A673 (cell line): ENCODE measurements at regions not wholly inside any gene's neighbourhood (a gene's known extent, or its start where the extent isn't known, plus 50 kb on each side); places are given as distances from the start of the nearest gene placed in this dataset.

Source experiments
- BruUV-seq: library from RNA; stranded (reverse); fragments of 400-500 nt; replicated peaks from 2 replicates; lab custom pipeline; 2021; lab: Mats Ljungman, UMichigan
- CTCF ChIA-PET: fragments of 300-600 bp; sonication (Branson Sonifier 250); formaldehyde crosslinking; loops from one replicate; lab custom pipeline; 2022; ENCODE audit warnings: antibody characterized with exemption; lab: Charles Lee
- POLR2A ChIA-PET: fragments of 300-600 bp; sonication (Branson Sonifier 250); formaldehyde crosslinking; loops from one replicate; lab custom pipeline; 2022; ENCODE audit warnings: antibody characterized with exemption; ENCODE audit not compliant: low non-redundant PET; lab: Charles Lee
- DNase-seq: peaks from one replicate; pipeline ENCODE4 v3.0.0-alpha.2; 2015; ENCODE audit warnings: low spot score
- H3K27ac ChIP-seq: fragments of 200-600 bp; sonication (generic); 2 replicates; pipeline ENCODE4 v1.5.1; 2016; ENCODE audit warnings: mixed run types, low read depth, mild to moderate bottlenecking, mixed read lengths, antibody characterized with exemption, low read length; ENCODE audit not compliant: poor library complexity, severe bottlenecking
- H3K27me3 ChIP-seq: fragments of 200-600 bp; sonication (generic); replicated peaks from 2 replicates; pipeline ENCODE4 v1.6.1; 2017; ENCODE audit warnings: mixed run types, low read depth, mild to moderate bottlenecking, mixed read lengths, antibody characterized with exemption, low read length; ENCODE audit not compliant: insufficient read depth, poor library complexity
- H3K36me3 ChIP-seq: fragments of 200-600 bp; sonication (generic); 2 replicates; pipeline ENCODE4 v1.6.1; 2016; ENCODE audit warnings: mixed run types, mild to moderate bottlenecking, mixed read lengths, antibody characterized with exemption, low read length; ENCODE audit not compliant: insufficient read depth, poor library complexity, severe bottlenecking
- H3K4me1 ChIP-seq: fragments of 200-600 bp; sonication (generic); 2 replicates; pipeline ENCODE4 v1.6.1; 2017; ENCODE audit warnings: mixed run types, mild to moderate bottlenecking, mixed read lengths, antibody characterized with exemption, low read length; ENCODE audit not compliant: insufficient read depth, poor library complexity, severe bottlenecking
- H3K4me3 ChIP-seq: fragments of 200-600 bp; sonication (generic); 2 replicates; pipeline ENCODE4 v1.5.1; 2016; ENCODE audit warnings: low read depth, mixed run types, mild to moderate bottlenecking, mixed read lengths, low read length; ENCODE audit not compliant: poor library complexity, severe bottlenecking
- H3K9me3 ChIP-seq: fragments of 200-600 bp; sonication (generic); 2 replicates; pipeline ENCODE4 v1.6.1; 2016; ENCODE audit warnings: mixed run types, low read depth, mild to moderate bottlenecking, mixed read lengths, antibody characterized with exemption, low read length; ENCODE audit not compliant: poor library complexity, severe bottlenecking
- EZH2 ChIP-seq: fragments of 200-600 bp; sonication (generic); IDR thresholded peaks from 2 replicates; pipeline ENCODE4 v1.6.1; 2017; ENCODE audit warnings: borderline replicate concordance, low read depth, mild to moderate bottlenecking, mixed read lengths, antibody characterized with exemption, low read length; ENCODE audit not compliant: poor library complexity, severe bottlenecking
- intact Hi-C: fragments of 100-400 bp; cut with micrococcal nuclease; formaldehyde crosslinking; loops from one replicate; pipeline ENCODE4 v1.10.0; 2022; ENCODE audit not compliant: unreplicated experiment
- TF ChIP-seq, protein P1 (sequence below): fragments of 300-800, 200-600 bp; sonication (generic); conservative IDR thresholded peaks from 2 replicates; pipeline ENCODE4 v1.5.1; 2017; ENCODE audit warnings: low read depth, mild to moderate bottlenecking, antibody characterized with exemption, low read length, moderate library complexity, mixed read lengths

GRCh38 chr3:80769683-80770082 lies 991.8 kb downstream of the GBE1 start:
- no TSS peak for BruUV-seq
- intact Hi-C loops: no loop called here
- Histone ChIP-seq H3K36me3 (no peaks in the 10 kb centered on the region), H3K27me3 (no peaks in the 10 kb centered on the region), H3K27ac (no peak overlapping the region), H3K9me3 (no peaks in the 10 kb centered on the region), H3K4me1 (no peaks in the 10 kb centered on the region), H3K4me3 (no peak overlapping the region)
- ChIA-PET POLR2A (no interaction called here), CTCF (no interaction called here)
- DNase-seq: no peak
- TF ChIP-seq, protein P1, sequence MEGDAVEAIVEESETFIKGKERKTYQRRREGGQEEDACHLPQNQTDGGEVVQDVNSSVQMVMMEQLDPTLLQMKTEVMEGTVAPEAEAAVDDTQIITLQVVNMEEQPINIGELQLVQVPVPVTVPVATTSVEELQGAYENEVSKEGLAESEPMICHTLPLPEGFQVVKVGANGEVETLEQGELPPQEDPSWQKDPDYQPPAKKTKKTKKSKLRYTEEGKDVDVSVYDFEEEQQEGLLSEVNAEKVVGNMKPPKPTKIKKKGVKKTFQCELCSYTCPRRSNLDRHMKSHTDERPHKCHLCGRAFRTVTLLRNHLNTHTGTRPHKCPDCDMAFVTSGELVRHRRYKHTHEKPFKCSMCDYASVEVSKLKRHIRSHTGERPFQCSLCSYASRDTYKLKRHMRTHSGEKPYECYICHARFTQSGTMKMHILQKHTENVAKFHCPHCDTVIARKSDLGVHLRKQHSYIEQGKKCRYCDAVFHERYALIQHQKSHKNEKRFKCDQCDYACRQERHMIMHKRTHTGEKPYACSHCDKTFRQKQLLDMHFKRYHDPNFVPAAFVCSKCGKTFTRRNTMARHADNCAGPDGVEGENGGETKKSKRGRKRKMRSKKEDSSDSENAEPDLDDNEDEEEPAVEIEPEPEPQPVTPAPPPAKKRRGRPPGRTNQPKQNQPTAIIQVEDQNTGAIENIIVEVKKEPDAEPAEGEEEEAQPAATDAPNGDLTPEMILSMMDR: no peak
- TF ChIP-seq EZH2: no peak

GRCh38 chr3:80767604-80768003 lies 993.8 kb downstream of the GBE1 start:
- no peak for DNase-seq

GRCh38 chr3:80754969-80755368 lies 987.2 kb upstream of the ROBO1 start:
- peaks cover 3% of the 10 kb centered on the region for H3K9me3 ChIP-seq
- H3K36me3 ChIP-seq: no peaks in the 10 kb centered on the region
- no peak overlapping the region for H3K4me3 ChIP-seq
- BruUV-seq: no TSS peak
- CTCF ChIA-PET: no interaction called here
- H3K4me1 ChIP-seq: no peaks in the 10 kb centered on the region
- DNase-seq: no peak
- intact Hi-C loops: no loop called here
- H3K27ac ChIP-seq: no peak overlapping the region
- POLR2A ChIA-PET: no interaction called here
- TF ChIP-seq, protein P1: no peak
- no peak for TF ChIP-seq EZH2
- no peaks in the 10 kb centered on the region for H3K27me3 ChIP-seq

More at GRCh38 chr3:80767604-80768003, 993.8 kb downstream of the GBE1 start:
- Histone ChIP-seq H3K9me3 (no peaks in the 10 kb centered on the region), H3K27ac (no peak overlapping the region), H3K27me3 (no peaks in the 10 kb centered on the region), H3K36me3 (no peaks in the 10 kb centered on the region), H3K4me3 (no peak overlapping the region), H3K4me1 (no peaks in the 10 kb centered on the region)
- intact Hi-C loops: no loop called here
- CTCF ChIA-PET: no interaction called here
- TF ChIP-seq, protein P1: no peak
- TF ChIP-seq EZH2: no peak
- POLR2A ChIA-PET: no interaction called here
- BruUV-seq: no TSS peak
